HFF-Myc (cell line): ENCODE measurements at regions not wholly inside any gene's neighbourhood (a gene's known extent, or its start where the extent isn't known, plus 50 kb on each side); places are given as distances from the start of the nearest gene placed in this dataset.

ENCODE experiments used
- DNase-seq: peaks from one replicate; pipeline ENCODE4 v3.0.0-alpha.2; 2011; ENCODE audit warnings: low read depth; ENCODE audit errors: extremely low read depth
- H3K4me3 ChIP-seq: replicated peaks from 2 replicates; pipeline ENCODE4 v1.5.1; 2011; ENCODE audit warnings: low read depth, mild to moderate bottlenecking, control low read depth, low read length
- CTCF ChIP-seq: IDR thresholded peaks from 2 replicates; pipeline ENCODE4 v1.5.1; 2012; ENCODE audit warnings: mild to moderate bottlenecking, low read depth, low read length, control low read depth; ENCODE audit errors: missing control alignments

- no peak overlapping the region for H3K4me3 ChIP-seq
- TF ChIP-seq CTCF = no peak
- DNase-seq = no peak
Observed at GRCh38 chr13:61358599-61358998, 57.0 kb downstream of the PCDH20 start.

- no peak for TF ChIP-seq CTCF
- DNase-seq = no peak
Observed at GRCh38 chr13:61350341-61350740, 65.3 kb downstream of the PCDH20 start.

GRCh38 chr13:61339054-61339621 lies 76.5 kb downstream of the PCDH20 start:
- no peak for TF ChIP-seq CTCF
- no peak overlapping the region for H3K4me3 ChIP-seq
- no peak for DNase-seq

More at GRCh38 chr13:61350341-61350740, 65.3 kb downstream of the PCDH20 start:
- no peak overlapping the region for H3K4me3 ChIP-seq

GRCh38 chr13:61316647-61317046 lies 99.0 kb downstream of the PCDH20 start:
- no peak overlapping the region for H3K4me3 ChIP-seq
- no peak for DNase-seq
- TF ChIP-seq CTCF = no peak

- TF ChIP-seq CTCF = no peak
- no peak for DNase-seq
- no peak overlapping the region for H3K4me3 ChIP-seq
Observed at GRCh38 chr13:61294467-61295191, 121.0 kb downstream of the PCDH20 start.

GRCh38 chr13:61286148-61286745 lies 129.4 kb downstream of the PCDH20 start:
- H3K4me3 ChIP-seq = no peak overlapping the region
- no peak for DNase-seq
- TF ChIP-seq CTCF = no peak
